HG03159 (cell line): ENCODE measurements at regions not wholly inside any gene's neighbourhood (a gene's known extent, or its start where the extent isn't known, plus 50 kb on each side); places are given as distances from the start of the nearest gene placed in this dataset.
"Not testable (repeated sequence)": the region's sequence is repeated elsewhere in the genome, so short reads cannot be mapped to it uniquely, and the experiment has no call there.

ENCODE experiments used
- ATAC-seq: cut with Tn5 transposase; IDR thresholded peaks from one replicate; pipeline ENCODE4 v1.9.1; 2021; ENCODE audit warnings: mild to moderate bottlenecking, moderate library complexity; ENCODE audit not compliant: unreplicated experiment

DNA sequence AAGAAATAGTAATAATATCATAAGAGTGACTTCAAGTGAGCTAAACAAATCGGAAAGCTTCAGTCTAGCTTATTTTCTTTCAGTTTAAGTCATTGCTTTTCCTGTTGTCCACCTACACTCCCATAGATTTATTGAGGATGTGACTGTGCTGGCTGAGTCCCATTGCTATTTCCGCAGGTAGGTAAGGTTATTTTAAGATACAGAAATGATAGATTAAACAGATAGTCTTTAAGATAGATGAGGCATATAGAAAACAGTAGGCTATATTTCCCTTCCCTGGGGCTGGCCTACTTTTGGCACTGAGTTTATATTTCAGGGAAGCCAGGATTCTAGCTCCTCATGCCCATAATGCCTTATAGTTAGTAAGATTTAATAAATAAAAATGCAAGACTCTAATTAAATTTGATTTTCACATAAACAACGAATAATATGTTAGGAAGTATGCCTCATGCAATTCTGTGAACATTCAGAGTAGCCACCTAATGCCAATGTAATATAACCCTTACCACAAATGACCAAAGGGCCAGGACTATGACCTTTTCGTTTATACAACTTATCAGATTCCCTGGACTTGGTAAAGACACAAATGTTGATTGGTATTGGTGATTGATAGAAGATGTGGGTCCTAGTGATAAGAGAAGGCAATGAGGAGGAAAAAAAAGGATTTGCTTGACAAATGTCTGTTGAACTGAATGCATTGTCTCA, 1079.3 kb downstream of the EPHA7 start:
- ATAC-seq = no peak

DNA sequence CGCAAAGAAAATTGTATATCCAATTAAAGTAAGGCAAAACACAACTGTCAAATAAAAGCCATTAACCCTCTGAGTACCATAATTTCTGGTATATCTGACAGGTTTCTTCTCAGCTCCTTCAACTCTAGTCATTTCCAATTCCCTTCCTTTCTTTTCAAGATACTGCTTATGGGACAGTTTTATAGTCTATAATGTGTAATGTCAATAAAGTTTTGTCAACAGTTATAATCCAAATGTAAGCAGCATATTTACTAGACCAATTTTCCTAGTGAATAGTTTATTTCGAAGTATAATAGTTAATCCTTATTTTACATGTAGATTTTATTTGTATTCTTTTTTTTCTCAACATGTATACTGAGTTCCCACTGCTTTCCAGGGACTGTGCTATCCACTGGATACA, 1081.8 kb downstream of the EPHA7 start:
- ATAC-seq = no peak

DNA sequence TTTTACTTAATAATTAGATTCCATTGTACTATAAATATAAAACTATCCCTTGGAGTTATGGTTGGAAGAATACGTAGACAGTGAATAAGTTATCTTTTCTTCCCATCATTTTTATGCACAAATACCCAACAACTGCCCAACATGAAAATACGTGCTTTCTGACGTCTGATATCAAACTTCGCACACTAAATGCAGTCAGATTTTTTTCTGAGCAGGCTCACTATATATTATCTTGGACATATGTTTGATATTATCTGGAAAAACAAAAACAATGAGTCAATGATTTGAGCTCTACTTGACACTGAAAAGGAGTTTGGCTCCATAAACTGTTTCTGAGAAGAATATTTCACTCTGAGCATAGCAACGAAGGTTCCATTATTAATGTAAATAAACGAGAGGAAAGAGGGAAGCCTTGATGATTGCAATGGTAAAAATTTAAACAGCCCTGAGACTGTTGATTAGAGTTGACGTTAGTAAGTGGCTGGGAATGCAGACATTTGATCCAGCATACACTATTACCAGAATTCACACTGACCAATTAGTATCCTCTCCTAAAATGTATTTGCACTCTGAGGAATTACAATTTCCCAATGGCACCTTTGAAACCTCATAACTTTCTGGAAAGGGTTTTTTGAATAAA, 1090.0 kb downstream of the EPHA7 start:
- ATAC-seq = no peak

DNA sequence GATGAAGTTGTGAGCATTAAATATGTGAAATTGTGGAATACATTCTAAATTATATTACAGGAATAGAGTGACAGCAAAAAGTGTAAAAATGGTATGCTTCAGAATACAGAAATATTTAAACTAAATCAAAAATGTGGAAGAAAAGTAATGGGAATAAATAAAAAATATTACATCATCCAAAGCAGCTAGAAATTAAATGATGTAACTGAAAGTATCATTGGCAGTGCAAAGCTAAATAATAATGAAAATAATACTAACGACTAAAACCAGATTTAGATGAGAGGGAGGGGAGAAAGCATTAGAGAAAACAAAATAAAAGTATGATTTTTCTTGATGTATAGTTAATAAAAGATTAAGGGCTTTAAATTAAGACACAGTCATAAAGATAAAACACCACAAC, 1104.0 kb downstream of the EPHA7 start:
- ATAC-seq = no peak

DNA sequence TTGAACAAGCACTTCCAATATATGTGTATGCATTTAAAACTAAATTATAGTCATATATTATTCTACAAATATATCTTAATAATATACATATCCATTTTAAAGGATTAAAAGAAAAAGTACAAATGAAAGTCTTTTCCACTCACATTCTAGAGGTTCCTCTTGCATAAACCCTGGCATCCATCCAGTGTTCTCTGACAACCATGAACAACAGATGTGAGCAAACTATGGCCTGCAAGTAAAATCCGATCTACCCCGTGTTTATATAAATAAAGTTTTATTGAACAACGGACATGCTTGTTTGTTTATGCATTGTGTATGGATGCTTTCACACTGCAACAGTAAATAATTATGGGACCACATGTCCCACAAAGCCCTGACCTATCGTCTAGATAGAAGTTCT, 1122.3 kb downstream of the EPHA7 start:
- ATAC-seq = no peak

DNA sequence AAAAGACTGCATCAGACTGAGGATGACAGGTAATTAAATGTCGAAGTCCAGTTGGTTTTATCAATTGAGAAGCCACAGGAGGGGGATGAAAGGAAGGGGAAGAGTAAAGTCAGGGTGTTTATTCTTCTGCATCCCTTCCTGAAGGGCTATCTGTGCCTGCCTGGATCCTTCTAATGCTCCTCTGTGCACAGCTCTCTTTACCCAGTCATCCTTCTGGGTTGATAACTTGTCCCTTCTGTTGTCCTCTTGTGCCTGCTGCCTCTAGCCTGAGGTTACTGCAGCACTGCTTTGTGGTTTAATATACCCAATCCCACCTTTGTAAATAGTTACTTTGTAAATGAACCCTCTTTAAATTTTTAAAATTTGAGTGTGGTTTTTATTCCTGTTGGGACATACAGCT, 1127.3 kb downstream of the EPHA7 start:
- no peak for ATAC-seq

DNA sequence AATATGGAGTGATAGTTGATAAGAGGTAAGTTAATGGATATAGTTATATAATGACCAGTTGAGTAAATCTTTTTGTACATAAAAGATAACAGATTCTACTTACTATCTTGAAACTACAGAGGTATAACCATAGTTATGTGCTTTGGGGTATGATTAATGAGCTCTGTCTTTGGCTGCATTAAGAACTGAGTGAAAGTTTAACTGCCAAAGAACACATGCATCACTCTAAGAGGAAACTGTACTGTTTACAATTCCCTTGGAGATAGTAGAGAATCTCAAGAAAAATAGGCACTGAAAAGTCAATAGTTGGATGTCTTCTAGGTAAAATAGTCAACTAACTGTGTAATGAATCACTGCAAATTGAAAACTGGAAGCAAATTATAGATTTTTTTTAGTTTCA, 1129.5 kb downstream of the EPHA7 start:
- no peak for ATAC-seq

DNA sequence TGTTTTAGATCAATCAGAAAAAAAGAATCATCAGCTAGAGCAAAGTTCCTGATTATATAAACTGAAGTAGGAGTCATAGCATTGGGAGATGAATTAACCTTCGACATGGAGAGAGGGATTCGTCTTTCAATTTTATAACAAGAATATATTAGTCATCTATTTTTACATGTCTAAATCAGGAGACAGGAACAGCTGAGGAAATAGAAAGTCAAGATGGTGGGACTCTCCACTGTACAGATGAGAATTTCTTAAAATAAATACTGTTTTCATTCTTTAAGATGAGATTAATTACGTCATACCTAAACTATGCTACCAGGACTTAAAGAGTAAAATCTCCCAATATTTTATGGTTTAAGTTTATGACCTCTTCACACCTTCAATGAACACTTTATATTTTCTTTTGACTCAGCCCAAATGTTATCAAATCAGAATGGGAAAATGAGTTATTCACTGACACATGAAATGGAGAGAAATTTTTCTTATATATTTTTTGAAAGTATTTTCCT, 1137.7 kb downstream of the EPHA7 start:
- ATAC-seq = no peak

DNA sequence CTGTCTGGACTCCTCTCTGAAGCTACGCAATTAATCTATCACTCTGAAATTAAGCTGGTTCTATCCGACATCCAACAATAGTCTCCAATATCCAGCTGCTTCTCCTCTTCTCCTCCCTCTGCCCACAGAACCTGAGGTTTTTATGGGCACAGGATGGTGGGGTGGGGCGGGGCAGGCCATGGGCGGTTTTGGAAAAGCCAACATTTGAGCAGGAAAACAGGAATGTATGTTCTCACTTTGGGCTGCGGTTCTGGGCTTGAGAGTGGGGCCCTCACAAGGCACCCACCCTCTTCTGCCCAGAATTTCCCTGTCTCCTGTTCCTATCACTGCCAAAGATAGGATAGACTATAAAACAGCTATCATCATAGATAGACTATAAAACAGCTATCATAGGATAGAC, 1144.2 kb downstream of the EPHA7 start:
- ATAC-seq = no peak

DNA sequence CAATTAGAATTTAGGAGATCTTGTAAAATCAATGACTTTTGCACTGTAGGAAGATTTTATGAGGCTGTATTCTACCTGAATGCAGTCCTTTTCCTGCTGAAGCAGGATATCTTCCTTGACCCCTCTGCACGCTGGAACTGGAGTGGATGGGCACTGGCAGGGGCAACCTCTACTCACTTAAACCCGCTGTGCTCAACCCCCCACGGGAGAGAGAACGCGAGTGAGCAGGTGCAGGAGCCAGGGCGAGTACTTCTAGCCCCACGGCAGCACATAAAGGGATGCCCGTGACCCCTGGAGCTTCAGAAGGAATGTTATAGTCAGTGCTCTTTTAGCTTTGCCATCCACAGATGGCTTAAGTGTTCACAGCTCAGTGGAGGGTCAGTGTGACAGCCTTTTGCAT, 1144.8 kb downstream of the EPHA7 start:
- no peak for ATAC-seq

DNA sequence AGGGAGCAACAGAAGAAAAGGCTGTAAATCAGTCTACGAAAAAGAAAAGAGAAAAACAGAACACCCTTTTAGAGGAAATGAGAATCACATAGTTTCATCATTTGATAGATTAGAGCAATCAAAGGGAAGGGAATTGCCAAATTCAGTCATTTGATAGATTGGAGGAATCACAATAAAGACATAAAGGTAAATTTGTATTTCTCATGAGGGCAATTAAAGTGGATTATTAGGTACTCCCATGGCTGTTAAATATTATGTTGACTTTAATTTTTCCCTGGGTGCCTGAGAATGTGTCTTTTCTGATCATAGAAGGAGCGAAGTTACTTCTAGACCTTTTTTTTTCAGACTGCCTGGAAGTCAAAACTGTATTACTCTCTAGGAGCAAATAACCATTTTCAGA, 1145.7 kb downstream of the EPHA7 start:
- ATAC-seq = no peak

DNA sequence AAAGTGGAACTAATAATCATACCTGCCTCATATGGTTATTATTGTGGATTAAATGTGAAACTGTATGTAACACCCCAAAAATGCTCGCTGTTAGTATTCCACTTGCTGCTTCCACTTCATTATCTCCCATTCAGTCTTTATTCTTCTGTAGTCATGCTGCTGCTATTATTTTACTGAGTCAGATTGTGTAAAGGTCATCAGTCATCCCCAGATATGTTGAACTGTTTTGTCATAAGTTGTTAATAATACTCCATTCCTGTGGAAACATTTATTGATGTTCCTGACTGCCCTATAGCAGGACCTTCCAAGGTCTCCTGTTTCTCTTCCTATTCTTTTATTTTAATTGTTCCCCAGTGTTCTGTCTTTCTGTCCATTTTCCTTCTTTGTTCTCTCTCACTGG, 1148.3 kb downstream of the EPHA7 start:
- ATAC-seq = no peak

DNA sequence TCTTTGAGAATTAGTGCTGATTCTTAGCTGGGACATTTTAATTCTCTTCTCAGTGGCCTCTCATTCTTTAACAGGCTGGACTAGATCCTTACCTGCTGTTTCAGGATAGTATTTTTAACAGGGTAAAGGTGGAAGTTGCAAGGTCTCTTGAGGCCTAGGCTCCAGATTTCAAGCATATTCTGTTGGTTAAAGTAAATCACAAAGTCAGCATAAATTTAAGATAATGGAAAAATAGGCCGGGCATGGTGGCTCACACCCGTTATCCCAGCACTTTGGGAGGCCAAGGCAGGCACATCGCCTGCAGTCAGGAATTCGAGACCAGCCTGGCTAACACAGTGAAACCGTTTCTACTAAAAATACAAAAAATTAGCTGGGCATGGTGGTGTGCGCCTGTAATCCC, 1149.0 kb downstream of the EPHA7 start:
- no peak for ATAC-seq

DNA sequence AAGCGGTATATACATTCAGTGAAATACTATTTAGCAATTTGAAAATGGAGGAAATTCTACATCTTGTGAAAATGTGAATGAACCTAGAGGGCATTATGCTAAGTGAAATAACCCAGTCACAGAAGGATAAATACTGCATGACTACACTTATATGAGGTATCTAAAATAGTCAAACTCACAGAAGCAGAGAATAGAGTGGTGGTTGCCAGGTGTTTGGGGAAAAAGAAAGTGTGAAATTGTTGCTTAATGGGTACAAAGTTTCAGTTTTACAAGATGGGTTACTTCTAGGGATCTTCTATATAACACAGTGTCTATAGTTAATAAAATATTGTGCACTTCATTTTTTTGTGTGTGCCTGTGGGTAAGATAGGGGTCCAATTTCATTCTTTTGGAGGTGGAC, 1152.0 kb downstream of the EPHA7 start:
- ATAC-seq = no peak

DNA sequence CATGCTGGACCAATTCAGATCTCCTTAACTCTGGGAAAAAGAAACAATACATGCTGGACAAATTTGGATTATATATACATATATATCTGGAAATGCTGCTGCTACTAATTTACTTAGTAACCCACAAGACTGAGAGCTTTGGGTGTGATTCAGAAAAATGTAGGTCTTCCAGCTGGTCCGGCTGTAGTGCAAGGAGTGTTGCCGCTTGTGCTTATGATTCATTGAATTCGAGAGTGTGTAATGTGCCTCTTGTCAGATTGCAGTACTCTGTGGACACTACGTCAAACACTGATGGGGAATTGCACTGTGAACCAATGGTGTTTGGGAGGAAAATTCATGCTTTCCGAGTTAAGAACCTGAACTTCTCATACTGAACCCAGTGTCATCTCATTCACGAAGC, 1155.5 kb downstream of the EPHA7 start:
- ATAC-seq = no peak

DNA sequence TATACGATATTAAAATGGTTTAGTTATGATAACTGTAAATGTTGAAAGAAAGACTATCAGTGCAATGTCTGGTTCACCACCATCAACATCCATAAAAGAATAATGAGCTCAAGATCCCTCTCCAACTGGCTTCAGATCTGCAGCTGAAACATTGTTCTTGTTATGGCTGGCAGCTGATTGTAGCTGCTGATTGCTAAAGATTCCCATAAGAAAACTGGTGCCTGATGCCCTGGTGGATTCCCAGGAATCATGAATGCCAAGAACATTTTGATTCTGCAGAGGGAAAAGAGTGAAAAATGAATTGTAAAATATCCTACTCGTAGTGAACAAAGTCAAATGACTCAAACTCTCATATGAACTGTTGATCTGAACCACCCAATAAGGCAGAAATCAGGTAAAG, 1160.2 kb downstream of the EPHA7 start:
- ATAC-seq = no peak

DNA sequence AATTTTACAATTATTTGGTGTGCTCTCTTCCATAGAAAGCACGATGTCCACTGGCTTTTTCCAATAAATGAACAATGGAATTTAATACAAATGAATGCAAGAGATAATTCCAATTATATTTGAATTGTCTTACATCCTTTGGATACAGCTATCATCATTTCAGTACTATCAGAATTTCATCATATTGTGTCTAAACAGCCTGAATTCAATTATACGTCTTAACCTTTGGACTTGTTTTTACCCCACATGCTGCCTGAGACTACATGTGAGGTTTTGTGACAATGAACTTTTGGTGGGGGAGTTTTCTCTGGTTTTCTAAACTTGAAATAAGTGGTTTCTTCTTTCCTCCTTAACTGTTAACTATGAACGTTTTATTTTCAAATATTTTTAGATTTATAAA, 1176.0 kb downstream of the EPHA7 start:
- ATAC-seq = no peak

DNA sequence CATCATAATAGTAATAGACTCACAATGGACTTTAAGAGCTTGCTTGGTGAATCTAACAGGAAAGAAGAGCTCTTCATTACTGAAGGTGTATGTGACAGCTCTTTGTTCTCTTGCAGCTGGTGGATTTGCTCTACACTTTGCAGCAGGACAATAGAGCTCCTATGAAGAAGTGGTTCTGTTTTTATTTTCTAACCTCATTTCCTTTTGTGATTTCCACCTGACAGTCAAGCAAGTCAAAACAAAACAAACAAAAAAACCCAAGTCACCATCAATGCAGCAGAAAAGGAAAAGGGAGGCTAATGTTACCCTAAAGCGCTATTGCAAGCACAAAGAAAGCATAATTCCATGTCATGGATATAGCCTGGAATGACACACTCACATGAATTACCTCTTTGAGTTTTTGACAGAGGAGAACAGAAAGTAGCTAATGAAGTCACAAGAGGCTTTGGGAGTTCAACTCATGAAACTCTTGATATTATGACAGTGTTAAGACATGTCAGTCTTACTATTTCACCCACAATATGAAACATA, 1188.1 kb downstream of the EPHA7 start:
- ATAC-seq = no peak

DNA sequence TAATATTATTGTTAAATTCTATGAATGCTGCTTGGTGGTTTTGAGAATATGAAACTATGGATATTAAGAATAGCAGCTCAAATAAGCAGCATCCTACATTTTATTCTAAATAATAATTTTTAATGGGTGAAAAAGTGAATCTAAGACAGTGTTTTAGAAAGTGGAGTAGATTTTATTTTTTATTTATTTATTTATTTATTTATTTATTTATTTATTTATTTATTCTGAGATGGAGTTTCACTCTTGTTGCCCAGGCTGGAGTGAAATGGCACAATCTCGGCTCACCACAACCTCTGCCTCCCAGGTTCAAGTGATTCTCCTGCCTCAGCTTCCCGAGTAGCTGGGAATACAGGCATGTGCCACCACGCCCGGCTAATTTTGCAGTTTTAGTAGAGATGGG, 1199.4 kb downstream of the EPHA7 start:
- not testable (repeated sequence) for ATAC-seq

DNA sequence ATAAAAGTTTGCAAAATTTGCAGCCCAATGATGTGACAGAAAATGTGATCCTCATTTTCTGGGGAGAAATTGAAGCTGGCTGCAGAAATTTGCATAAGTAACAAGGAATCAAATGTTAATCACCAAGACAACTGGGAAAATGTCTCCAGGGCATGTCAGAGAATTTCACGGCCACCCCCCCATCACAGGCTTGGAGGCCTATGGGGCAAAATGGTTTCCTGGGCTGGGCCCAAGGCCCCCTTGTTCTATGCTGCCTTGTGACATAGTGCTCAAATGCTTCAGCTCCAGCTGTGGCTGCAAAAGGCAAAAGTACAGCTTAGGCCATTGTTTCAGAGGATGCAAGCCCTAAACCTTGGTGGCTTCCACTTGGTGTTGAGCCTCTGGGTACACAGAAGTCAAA, 1202.6 kb downstream of the EPHA7 start:
- no peak for ATAC-seq

DNA sequence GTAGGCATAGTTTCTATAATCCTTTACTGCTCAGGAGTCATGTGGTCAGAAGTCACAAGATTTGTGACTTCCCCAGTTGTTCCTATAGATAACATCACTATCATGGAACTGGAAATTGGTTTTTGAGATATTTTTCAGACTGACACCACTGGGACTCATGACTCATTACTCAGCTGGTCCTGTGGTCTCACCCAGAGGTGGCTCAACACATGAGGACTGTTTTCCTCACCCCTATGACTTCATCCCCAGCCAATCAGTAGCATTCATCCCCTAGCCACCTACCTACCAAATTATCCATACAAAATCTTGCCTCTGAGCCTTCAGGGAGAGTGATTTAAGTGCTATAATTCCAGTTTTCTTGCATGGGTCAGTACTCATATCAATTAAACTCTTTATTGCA, 1217.7 kb downstream of the EPHA7 start:
- ATAC-seq = no peak

DNA sequence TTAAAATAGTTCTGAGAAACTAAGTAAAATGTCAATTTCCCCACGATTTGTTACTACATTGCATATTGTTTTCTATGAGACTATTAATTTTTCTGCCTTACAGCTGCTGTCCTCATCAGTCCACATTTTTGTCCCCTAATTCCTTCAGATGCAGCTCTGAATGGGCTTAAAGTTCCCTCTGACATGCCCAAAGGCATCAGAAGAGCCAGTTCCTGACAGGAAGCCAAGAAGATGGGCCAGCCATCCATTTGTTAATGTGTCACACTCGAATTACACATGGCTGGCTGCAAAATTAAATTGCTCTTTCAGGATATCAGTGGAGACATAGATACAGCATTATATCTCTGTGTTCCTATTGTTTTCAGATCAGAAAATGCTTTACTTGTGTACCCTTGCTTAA, 1223.0 kb downstream of the EPHA7 start:
- ATAC-seq = no peak

DNA sequence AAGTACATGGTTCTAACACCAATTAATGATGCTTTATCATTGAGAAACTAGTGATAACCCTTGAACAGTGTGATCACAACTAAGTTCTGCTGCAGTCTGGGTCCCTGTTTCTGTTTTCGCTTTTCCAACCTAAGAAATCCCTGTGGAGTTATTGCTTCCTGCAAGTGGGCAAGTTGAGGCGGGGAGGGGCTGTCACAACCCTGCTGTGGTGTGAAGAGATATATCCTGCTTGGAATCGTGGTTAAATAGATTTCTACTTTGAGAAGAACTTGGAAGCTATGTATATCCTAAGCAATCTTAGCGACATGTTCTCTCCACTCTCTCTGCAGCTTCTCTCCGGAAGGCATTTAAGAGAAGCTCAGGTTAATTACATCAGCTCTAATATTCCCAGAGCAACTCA, 1223.6 kb downstream of the EPHA7 start:
- ATAC-seq = no peak
